NT2/D1 (cell line): ENCODE measurements at regions not wholly inside any gene's neighbourhood (a gene's known extent, or its start where the extent isn't known, plus 50 kb on each side); places are given as distances from the start of the nearest gene placed in this dataset.

Source experiments
- DNase-seq: peaks from one replicate; pipeline ENCODE4 v3.0.0-alpha.2; 2011; ENCODE audit warnings: low read depth, low spot score
- H3K27me3 ChIP-seq: 2 replicates; pipeline ENCODE4 v1.6.0; 2011; ENCODE audit warnings: mild to moderate bottlenecking; ENCODE audit not compliant: insufficient read length, insufficient read depth
- H3K36me3 ChIP-seq: 2 replicates; pipeline ENCODE4 v1.6.1; 2011; ENCODE audit warnings: mild to moderate bottlenecking, low read length, mixed read lengths; ENCODE audit not compliant: insufficient read depth, insufficient read length
- H3K4me1 ChIP-seq: 2 replicates; pipeline ENCODE4 v1.5.1; 2011; ENCODE audit not compliant: insufficient read depth, insufficient read length
- H3K4me3 ChIP-seq: 2 replicates; pipeline ENCODE4 v1.5.1; 2011; ENCODE audit warnings: low read depth; ENCODE audit not compliant: insufficient read length
- H3K9ac ChIP-seq: 2 replicates; pipeline ENCODE4 v1.6.0; 2011; ENCODE audit warnings: low read depth; ENCODE audit not compliant: insufficient read length
- H3K9me3 ChIP-seq: 2 replicates; pipeline ENCODE4 v1.5.1; 2011; ENCODE audit warnings: mild to moderate bottlenecking, low read length; ENCODE audit not compliant: insufficient read depth
- SUZ12 ChIP-seq: IDR thresholded peaks from 2 replicates; pipeline ENCODE4 v1.6.1; 2011; ENCODE audit not compliant: insufficient read length, insufficient read depth; ENCODE audit errors: extremely low read depth
- YY1 ChIP-seq: IDR thresholded peaks from 2 replicates; pipeline ENCODE4 v1.6.1; 2011; ENCODE audit not compliant: insufficient read length, insufficient read depth
- ZNF274 ChIP-seq: IDR thresholded peaks from 2 replicates; pipeline ENCODE4 v1.6.1; 2011; ENCODE audit warnings: mild to moderate bottlenecking, low read depth, low read length

- no peak overlapping the region for H3K9ac ChIP-seq
- no peaks in the 10 kb centered on the region for H3K9me3 ChIP-seq
- no peaks in the 10 kb centered on the region for H3K27me3 ChIP-seq
- no peak for TF ChIP-seq ZNF274
- TF ChIP-seq SUZ12: no peak
- no peak for TF ChIP-seq YY1
- DNase-seq: no peak
- no peaks in the 10 kb centered on the region for H3K4me1 ChIP-seq
- H3K36me3 ChIP-seq: no peaks in the 10 kb centered on the region
- no peak overlapping the region for H3K4me3 ChIP-seq
Measured at GRCh38 chr21:28827422-28827821, 165.3 kb downstream of the LTN1 start.

GRCh38 chr21:28826569-28826968, 166.1 kb downstream of the LTN1 start:
- TF ChIP-seq SUZ12 (no peak), ZNF274 (no peak), YY1 (no peak)
- Histone ChIP-seq H3K4me3 (no peak overlapping the region), H3K9ac (no peak overlapping the region), H3K27me3 (no peaks in the 10 kb centered on the region), H3K4me1 (no peaks in the 10 kb centered on the region), H3K9me3 (no peaks in the 10 kb centered on the region), H3K36me3 (no peaks in the 10 kb centered on the region)
- DNase-seq: no peak

GRCh38 chr21:28826021-28826420, 166.7 kb downstream of the LTN1 start:
- H3K36me3 ChIP-seq: no peaks in the 10 kb centered on the region
- H3K4me3 ChIP-seq: no peak overlapping the region
- DNase-seq: no peak
- H3K4me1 ChIP-seq: no peaks in the 10 kb centered on the region
- no peak overlapping the region for H3K9ac ChIP-seq
- H3K9me3 ChIP-seq: no peaks in the 10 kb centered on the region
- no peak for TF ChIP-seq YY1
- TF ChIP-seq SUZ12: no peak
- no peaks in the 10 kb centered on the region for H3K27me3 ChIP-seq

DNA sequence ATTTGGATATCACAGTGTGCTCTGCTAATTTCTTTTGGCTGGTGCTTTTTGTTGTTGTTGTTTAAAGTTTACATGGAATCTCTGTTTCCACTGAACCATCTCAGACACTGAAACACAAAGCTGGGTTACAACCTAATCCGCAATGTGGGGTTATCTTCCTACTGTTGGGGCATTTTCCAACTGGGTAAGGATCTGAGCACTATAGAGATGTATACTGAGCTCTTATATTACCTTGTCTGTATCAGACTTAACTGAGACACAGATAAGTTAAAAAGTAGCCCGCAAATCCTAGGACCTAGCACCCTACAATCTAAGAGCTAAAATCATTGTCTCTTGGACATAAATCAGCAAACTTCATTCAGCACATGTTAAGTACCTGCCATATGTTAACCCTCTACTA, 169.2 kb downstream of the LTN1 start:
- Histone ChIP-seq H3K9ac (no peak overlapping the region), H3K27me3 (no peaks in the 10 kb centered on the region), H3K4me3 (no peak overlapping the region), H3K36me3 (no peaks in the 10 kb centered on the region), H3K4me1 (no peaks in the 10 kb centered on the region), H3K9me3 (no peaks in the 10 kb centered on the region)
- TF ChIP-seq YY1: no peak
- no peak for TF ChIP-seq ZNF274
- no peak for TF ChIP-seq SUZ12
- no peak for DNase-seq

- H3K9ac ChIP-seq: no peak overlapping the region
- H3K4me1 ChIP-seq: no peaks in the 10 kb centered on the region
- H3K4me3 ChIP-seq: no peak overlapping the region
- H3K27me3 ChIP-seq: no peaks in the 10 kb centered on the region
- no peak for TF ChIP-seq ZNF274
- no peak for TF ChIP-seq YY1
- TF ChIP-seq SUZ12: no peak
- DNase-seq: peak; percentile 13
- no peaks in the 10 kb centered on the region for H3K36me3 ChIP-seq
- no peaks in the 10 kb centered on the region for H3K9me3 ChIP-seq
Measured at GRCh38 chr21:28822486-28823335, 170.0 kb downstream of the LTN1 start.

DNA sequence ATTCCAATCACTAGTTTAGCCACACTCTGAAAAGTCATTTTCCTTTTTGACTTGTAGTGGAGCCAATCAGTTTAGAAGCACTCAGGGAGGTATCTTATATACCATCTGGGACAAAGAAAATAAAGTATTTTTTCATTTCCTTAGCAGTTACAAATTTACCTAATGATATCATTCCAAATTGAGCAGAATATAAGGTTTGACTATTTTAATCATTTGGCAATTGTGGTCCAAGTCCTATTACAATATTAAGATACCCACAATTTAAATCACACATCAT, 170.6 kb downstream of the LTN1 start:
- no peak for DNase-seq
- TF ChIP-seq ZNF274 (no peak), SUZ12 (no peak), YY1 (no peak)
- H3K9me3 ChIP-seq: no peaks in the 10 kb centered on the region
- H3K4me1 ChIP-seq: no peaks in the 10 kb centered on the region
- H3K27me3 ChIP-seq: no peaks in the 10 kb centered on the region
- no peaks in the 10 kb centered on the region for H3K36me3 ChIP-seq
- no peak overlapping the region for H3K9ac ChIP-seq
- no peak overlapping the region for H3K4me3 ChIP-seq

- no peaks in the 10 kb centered on the region for H3K36me3 ChIP-seq
- H3K9me3 ChIP-seq: no peaks in the 10 kb centered on the region
- no peak for DNase-seq
- no peaks in the 10 kb centered on the region for H3K27me3 ChIP-seq
- H3K4me1 ChIP-seq: no peaks in the 10 kb centered on the region
- TF ChIP-seq SUZ12 (no peak), ZNF274 (no peak), YY1 (no peak)
- H3K9ac ChIP-seq: no peak overlapping the region
- no peak overlapping the region for H3K4me3 ChIP-seq
Measured at GRCh38 chr21:28821276-28822122, 171.2 kb downstream of the LTN1 start.
